DMS 273 (cell line): ENCODE measurements at regions not wholly inside any gene's neighbourhood (a gene's known extent, or its start where the extent isn't known, plus 50 kb on each side); places are given as distances from the start of the nearest gene placed in this dataset.

ENCODE experiments used
- DNase-seq: peaks from one replicate; lab custom pipeline; 2025; ENCODE audit not compliant: unreplicated experiment; lab: John Stamatoyannopoulos, UW

GRCh38 chr11:130727157-130728119 is 188.8 kb downstream of the SNX19 start:
- DNase-seq = no peak

- peak; percentile 8 for DNase-seq
Measured at GRCh38 chr11:130728185-130729180, 187.8 kb downstream of the SNX19 start.

- DNase-seq = no peak
Measured at GRCh38 chr11:130729193-130729592, 187.1 kb downstream of the SNX19 start.

- peak; percentile 19 for DNase-seq
Measured at GRCh38 chr11:130729678-130730300, 186.5 kb downstream of the SNX19 start.

GRCh38 chr11:130731401-130731800 is 184.9 kb downstream of the SNX19 start:
- no peak for DNase-seq

GRCh38 chr11:130732476-130732875 is 183.8 kb downstream of the SNX19 start:
- DNase-seq = no peak

- DNase-seq = no peak
Measured at GRCh38 chr11:130737041-130737830, 179.0 kb downstream of the SNX19 start.

- peak; percentile 46 for DNase-seq
Measured at GRCh38 chr11:130737866-130738431, 178.3 kb downstream of the SNX19 start.

- no peak for DNase-seq
Measured at GRCh38 chr11:130738611-130739010, 177.7 kb downstream of the SNX19 start.

- no peak for DNase-seq
Measured at GRCh38 chr11:130740819-130741218, 175.5 kb downstream of the SNX19 start.

- DNase-seq = no peak
Measured at GRCh38 chr11:130744794-130745193, 171.5 kb downstream of the SNX19 start.

GRCh38 chr11:130749216-130749615 is 167.1 kb downstream of the SNX19 start:
- no peak for DNase-seq

- no peak for DNase-seq
Measured at GRCh38 chr11:130760515-130761125, 155.7 kb downstream of the SNX19 start.

- no peak for DNase-seq
Measured at GRCh38 chr11:130761560-130762220, 154.6 kb downstream of the SNX19 start.

GRCh38 chr11:130762638-130763037 is 153.6 kb downstream of the SNX19 start:
- no peak for DNase-seq

- no peak for DNase-seq
Measured at GRCh38 chr11:130763087-130763980, 152.9 kb downstream of the SNX19 start.

GRCh38 chr11:130765406-130765805 is 150.9 kb downstream of the SNX19 start:
- DNase-seq = no peak
